RCC 7860 (cell line): ENCODE measurements at regions not wholly inside any gene's neighbourhood (a gene's known extent, or its start where the extent isn't known, plus 50 kb on each side); places are given as distances from the start of the nearest gene placed in this dataset.

Experiments used
- DNase-seq: peaks from one replicate; pipeline ENCODE4 v3.0.0-alpha.2; 2015; ENCODE audit warnings: low spot score
- FAIRE-seq: peaks from 2 replicates; lab custom pipeline; 2012; peaks lifted over from hg19 to GRCh38; lab: Jason Lieb, UNC

- FAIRE-seq (no peak), DNase-seq (no peak)
Observed at GRCh38 chr11:112354364-112354763, 93.7 kb upstream of the PLET1 start.

GRCh38 chr11:112355726-112356125 lies 95.1 kb upstream of the PLET1 start:
- FAIRE-seq: no peak
- DNase-seq: no peak

- DNase-seq: no peak
- no peak for FAIRE-seq
Observed at GRCh38 chr11:112357488-112357887, 96.8 kb upstream of the PLET1 start.

- FAIRE-seq: no peak
Observed at GRCh38 chr11:112361396-112361795, 100.7 kb upstream of the PLET1 start.

GRCh38 chr11:112363527-112363926 lies 102.9 kb upstream of the PLET1 start:
- FAIRE-seq (no peak), DNase-seq (no peak)

More at GRCh38 chr11:112361396-112361795, 100.7 kb upstream of the PLET1 start:
- no peak for DNase-seq

GRCh38 chr11:112364962-112365481 lies 104.4 kb upstream of the PLET1 start:
- FAIRE-seq (no peak), DNase-seq (no peak)

- no peak for FAIRE-seq
Observed at GRCh38 chr11:112366012-112366411, 105.4 kb upstream of the PLET1 start.

GRCh38 chr11:112366777-112367176 lies 106.1 kb upstream of the PLET1 start:
- FAIRE-seq (no peak), DNase-seq (no peak)

More at GRCh38 chr11:112366012-112366411, 105.4 kb upstream of the PLET1 start:
- DNase-seq: no peak

- DNase-seq (no peak), FAIRE-seq (no peak)
Observed at GRCh38 chr11:112367461-112367860, 106.8 kb upstream of the PLET1 start.

- FAIRE-seq: no peak
- DNase-seq: no peak
Observed at GRCh38 chr11:112367895-112368294, 107.2 kb upstream of the PLET1 start.

- no peak for FAIRE-seq
Observed at GRCh38 chr11:112368381-112368780, 107.7 kb upstream of the PLET1 start.

GRCh38 chr11:112369374-112369773 lies 108.7 kb upstream of the PLET1 start:
- FAIRE-seq (no peak), DNase-seq (no peak)

More at GRCh38 chr11:112368381-112368780, 107.7 kb upstream of the PLET1 start:
- no peak for DNase-seq

- no peak for DNase-seq
- FAIRE-seq: no peak
Observed at GRCh38 chr11:112369916-112370315, 109.3 kb upstream of the PLET1 start.

- FAIRE-seq (no peak), DNase-seq (no peak)
Observed at GRCh38 chr11:112374486-112375140, 114.0 kb upstream of the PLET1 start.

- no peak for DNase-seq
Observed at GRCh38 chr11:112377946-112378345, 117.3 kb upstream of the PLET1 start.

GRCh38 chr11:112380464-112380863 lies 119.8 kb upstream of the PLET1 start:
- FAIRE-seq: no peak

More at GRCh38 chr11:112377946-112378345, 117.3 kb upstream of the PLET1 start:
- FAIRE-seq: no peak

GRCh38 chr11:112381578-112381977 lies 120.9 kb upstream of the PLET1 start:
- no peak for DNase-seq
- no peak for FAIRE-seq

More at GRCh38 chr11:112380464-112380863, 119.8 kb upstream of the PLET1 start:
- DNase-seq: no peak

GRCh38 chr11:112382561-112382960 lies 121.9 kb upstream of the PLET1 start:
- FAIRE-seq: no peak
- DNase-seq: no peak

- DNase-seq (no peak), FAIRE-seq (no peak)
Observed at GRCh38 chr11:112388496-112388895, 127.8 kb upstream of the PLET1 start.

GRCh38 chr11:112391086-112391485 lies 130.4 kb upstream of the PLET1 start:
- no peak for FAIRE-seq
- no peak for DNase-seq

- FAIRE-seq: no peak
- DNase-seq: no peak
Observed at GRCh38 chr11:112392904-112393303, 132.2 kb upstream of the PLET1 start.

- FAIRE-seq: no peak
- no peak for DNase-seq
Observed at GRCh38 chr11:112394304-112394703, 133.6 kb upstream of the PLET1 start.

- DNase-seq (no peak), FAIRE-seq (no peak)
Observed at GRCh38 chr11:112396076-112396475, 135.4 kb upstream of the PLET1 start.
